ENCODE measurements at regions not wholly inside any gene's neighbourhood (a gene's known extent, or its start where the extent isn't known, plus 50 kb on each side); places are given as distances from the start of the nearest gene placed in this dataset.

GRCh38 chr3:102200126-102200525 is 234.7 kb upstream of the ZPLD1 start:
- no peak for TF ChIP-seq CTCF (IDR thresholded peaks at IDR 0.05; ENCODE audit: poor library complexity, severe bottlenecking)
- no peak for TF ChIP-seq REST (IDR thresholded peaks at IDR 0.05; ENCODE audit: borderline replicate concordance)
- no peak for TF ChIP-seq POLR2AphosphoS5 (IDR thresholded peaks at IDR 0.05)
- TF ChIP-seq EP300 (conservative IDR thresholded peaks at IDR 0.05; ENCODE audit: poor library complexity, severe bottlenecking), result no peak
- no peak for TF ChIP-seq SMC3 (conservative IDR thresholded peaks at IDR 0.05; ENCODE audit: poor library complexity)
- no peak for TF ChIP-seq EZH2 (IDR thresholded peaks at IDR 0.05; ENCODE audit: borderline replicate concordance, insufficient read depth, low read length, poor library complexity, severe bottlenecking)
- no peak for TF ChIP-seq RAD21 (conservative IDR thresholded peaks at IDR 0.05)
